Transverse colon (tissue), 4 donors: ENCODE measurements at regions not wholly inside any gene's neighbourhood (a gene's known extent, or its start where the extent isn't known, plus 50 kb on each side); places are given as distances from the start of the nearest gene placed in this dataset.

Experiments used
- DNase-seq: peaks from one replicate; pipeline ENCODE4 v3.0.0-alpha.2; 2019
- H3K27ac ChIP-seq, 4 donors: fragments of 200-600 bp; sonication (generic); 2 replicates each; pipeline ENCODE4 v1.5.1; 2016 to 2018; ENCODE audit warnings: inconsistent platforms in 4 of 4
- H3K27me3 ChIP-seq: fragments of 200-600 bp; sonication (generic); 2 replicates; pipeline ENCODE4 v1.5.1; 2017; ENCODE audit warnings: inconsistent platforms
- H3K36me3 ChIP-seq, 4 donors: fragments of 200-600 bp; sonication (generic); 2 replicates each; pipeline ENCODE4 v1.5.1; 2017 to 2019; ENCODE audit warnings: inconsistent platforms in 4 of 4
- H3K4me1 ChIP-seq, 4 donors: fragments of 200-600 bp; sonication (generic); 2 replicates each; pipeline ENCODE4 v1.5.1; 2017 to 2020; ENCODE audit warnings: inconsistent platforms in 4 of 4
- H3K4me3 ChIP-seq, 4 donors: fragments of 200-600 bp; sonication (generic); 1 replicate in 1 of 4; 2 replicates in 3 of 4; pipeline versions ENCODE4 v1.5.1 to v1.6.1; 2017 to 2019; ENCODE audit warnings: inconsistent platforms in 4 of 4
- H3K9me3 ChIP-seq, 2 donors: fragments of 200-600 bp; sonication (generic); 2 replicates each; pipeline ENCODE4 v1.5.1; 2017 to 2019; ENCODE audit warnings: inconsistent platforms in 2 of 2
- EP300 ChIP-seq: sonication (generic); formaldehyde crosslinking; IDR thresholded peaks from one replicate; pipeline ENCODE4 v1.6.1; 2017; ENCODE audit warnings: antibody characterized with exemption, low read depth
- POLR2A ChIP-seq: fragments of 450-650 bp; IDR thresholded peaks from one replicate; pipeline ENCODE4 v1.6.1; 2016; ENCODE audit warnings: antibody characterized with exemption, mild to moderate bottlenecking, moderate library complexity
- POLR2AphosphoS5 ChIP-seq, 3 donors: sonication (generic); formaldehyde crosslinking; IDR thresholded peaks; one replicate each; pipeline ENCODE4 v1.6.1; 2016; ENCODE audit warnings: antibody characterized with exemption in 3 of 3
- WGBS, 2 donors: methylation state at CpG; one replicate each; pipeline ENCODE4 v1.1.5; 2018; ENCODE audit warnings: low coverage in 1 of 2; 5-methylcytosine and 5-hydroxymethylcytosine counted together
- in situ Hi-C, 4 donors: fragments of 200-750 bp; cut with MboI; loops; one replicate each; pipeline versions ENCODE4 v1.15.0 to v1.15.1; 2017; ENCODE audit warnings: low sequenced_read_pairs in 3 of 4, low pct_ligation_motif_present in 1 of 4, low pct_unique_long_range_greater_than_20kb in 1 of 4
- intact Hi-C: fragments of 100-400 bp; cut with DNase I; formaldehyde crosslinking; loops from one replicate; pipeline ENCODE4 v1.15.1; 2023; ENCODE audit warnings: low total_unique reads
- TF ChIP-seq, protein P1 (sequence below), 5 experiments: fragments of 200-600 bp in 3 of 5; fragments of 450-650 bp in 2 of 5; sonication (generic) in 3 of 5; IDR thresholded peaks; 1 replicate in 2 of 5; 2 replicates in 3 of 5; pipeline ENCODE4 v1.5.1; 2016 to 2017; ENCODE audit warnings: antibody characterized with exemption in 5 of 5, inconsistent platforms in 3 of 5, mild to moderate bottlenecking in 2 of 5, moderate library complexity in 1 of 5

DNA sequence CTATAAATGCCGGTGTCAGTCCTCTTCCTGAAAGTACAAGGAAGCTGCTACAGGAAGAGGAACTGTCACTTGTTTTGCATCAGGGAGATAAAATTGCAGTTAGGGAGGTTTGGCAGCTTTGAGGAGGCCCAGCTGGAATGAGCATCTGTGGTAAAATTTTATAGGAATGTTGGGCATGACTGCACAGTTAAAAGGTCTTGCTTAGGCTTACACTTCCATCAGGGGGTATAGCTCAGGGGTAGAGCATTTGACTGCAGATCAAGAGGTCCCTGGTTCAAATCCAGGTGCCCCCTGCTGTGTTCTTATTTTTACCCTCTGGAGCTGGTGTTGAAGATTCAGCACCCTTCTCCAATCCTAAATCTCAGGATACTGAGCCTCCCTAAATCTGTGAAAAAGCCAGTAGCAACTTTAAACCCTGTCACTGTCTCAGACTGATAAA is 65.9 kb downstream of the ZNF467 start:
- in situ Hi-C loops (no loop called here), intact Hi-C loops (no loop called here)
- DNase-seq, result no peak
- TF ChIP-seq EP300 (no peak), POLR2A (no peak), POLR2AphosphoS5 (IDR thresholded peaks at IDR 0.05) (no peak)
- TF ChIP-seq, protein P1, sequence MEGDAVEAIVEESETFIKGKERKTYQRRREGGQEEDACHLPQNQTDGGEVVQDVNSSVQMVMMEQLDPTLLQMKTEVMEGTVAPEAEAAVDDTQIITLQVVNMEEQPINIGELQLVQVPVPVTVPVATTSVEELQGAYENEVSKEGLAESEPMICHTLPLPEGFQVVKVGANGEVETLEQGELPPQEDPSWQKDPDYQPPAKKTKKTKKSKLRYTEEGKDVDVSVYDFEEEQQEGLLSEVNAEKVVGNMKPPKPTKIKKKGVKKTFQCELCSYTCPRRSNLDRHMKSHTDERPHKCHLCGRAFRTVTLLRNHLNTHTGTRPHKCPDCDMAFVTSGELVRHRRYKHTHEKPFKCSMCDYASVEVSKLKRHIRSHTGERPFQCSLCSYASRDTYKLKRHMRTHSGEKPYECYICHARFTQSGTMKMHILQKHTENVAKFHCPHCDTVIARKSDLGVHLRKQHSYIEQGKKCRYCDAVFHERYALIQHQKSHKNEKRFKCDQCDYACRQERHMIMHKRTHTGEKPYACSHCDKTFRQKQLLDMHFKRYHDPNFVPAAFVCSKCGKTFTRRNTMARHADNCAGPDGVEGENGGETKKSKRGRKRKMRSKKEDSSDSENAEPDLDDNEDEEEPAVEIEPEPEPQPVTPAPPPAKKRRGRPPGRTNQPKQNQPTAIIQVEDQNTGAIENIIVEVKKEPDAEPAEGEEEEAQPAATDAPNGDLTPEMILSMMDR (IDR thresholded peaks at IDR 0.05), result no peak
- H3K4me1 ChIP-seq, result no peaks in the 10 kb centered on the region
- no peak overlapping the region for H3K27ac ChIP-seq
- H3K4me3 ChIP-seq, result no peak overlapping the region
- no peaks in the 10 kb centered on the region for H3K27me3 ChIP-seq
- H3K9me3 ChIP-seq, result peaks cover 22 to 23% of the 10 kb centered on the region in 2 donors
- no peaks in the 10 kb centered on the region for H3K36me3 ChIP-seq
- WGBS, 2 donors, result 0 to 24% methylated on average over 1 of the region's 1 CpG

DNA sequence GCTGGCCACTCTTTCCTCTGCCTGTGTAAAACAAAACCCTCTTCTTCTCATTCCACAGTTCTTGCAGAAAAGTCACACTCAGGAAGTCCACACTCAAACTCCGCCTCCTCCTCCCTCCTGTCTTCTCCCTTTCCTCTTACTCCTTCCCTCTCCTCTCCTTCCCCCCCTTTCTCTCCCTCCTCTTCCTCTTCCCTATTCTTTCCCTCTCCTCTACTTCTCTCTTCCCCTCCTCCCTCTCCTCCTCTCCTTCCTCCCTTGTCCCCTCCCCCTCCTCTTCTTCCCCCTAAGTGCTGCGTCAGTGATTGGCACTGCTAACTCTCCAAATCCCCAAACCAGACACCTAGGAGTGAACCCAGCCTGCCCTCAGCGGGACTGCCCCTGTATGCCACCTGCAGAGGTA is 67.0 kb downstream of the ZNF467 start:
- in situ Hi-C loops, result no loop called here
- Histone ChIP-seq H3K9me3 (peaks cover 20 to 22% of the 10 kb centered on the region in 2 donors), H3K4me1 (no peaks in the 10 kb centered on the region), H3K4me3 (no peak overlapping the region), H3K36me3 (no peaks in the 10 kb centered on the region), H3K27ac (no peak overlapping the region), H3K27me3 (no peaks in the 10 kb centered on the region)
- intact Hi-C loops, result no loop called here
- WGBS, 2 donors, result 74 to 80% methylated on average over 1 to 3 of the region's 3 CpGs
- TF ChIP-seq POLR2A (no peak), EP300 (no peak), POLR2AphosphoS5 (IDR thresholded peaks at IDR 0.05) (no peak)
- TF ChIP-seq, protein P1 (IDR thresholded peaks at IDR 0.05), result no peak
- DNase-seq, result no peak

DNA sequence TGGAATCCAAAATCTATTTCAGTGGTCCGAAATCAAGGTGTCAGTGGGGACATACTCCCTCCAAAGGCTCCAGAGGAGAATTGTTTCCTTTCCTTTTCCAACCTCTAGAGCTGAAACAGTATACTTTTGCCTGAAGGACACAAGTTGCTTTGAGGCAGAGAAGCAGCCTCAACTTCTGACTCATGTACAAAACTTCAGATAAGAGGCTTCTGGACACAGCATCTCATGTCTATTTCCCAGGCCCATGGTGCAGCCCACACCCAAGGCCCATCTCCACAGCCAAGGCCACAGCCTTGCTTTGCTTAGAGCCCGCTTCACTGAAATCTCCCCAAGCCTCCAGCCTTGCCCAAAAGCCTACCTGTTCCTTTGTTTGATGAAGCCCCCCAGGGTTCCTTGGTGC is 68.9 kb downstream of the ZNF467 start:
- H3K27ac ChIP-seq, result no peak overlapping the region
- no peaks in the 10 kb centered on the region for H3K27me3 ChIP-seq
- WGBS, 2 donors, result 64 to 74% methylated on average over 1 to 2 of the region's 2 CpGs
- H3K4me1 ChIP-seq, result no peaks in the 10 kb centered on the region
- in situ Hi-C loops, result no loop called here
- no peaks in the 10 kb centered on the region for H3K36me3 ChIP-seq
- peaks cover 4 to 6% of the 10 kb centered on the region in 2 donors for H3K9me3 ChIP-seq
- DNase-seq, result no peak
- H3K4me3 ChIP-seq, result no peak overlapping the region
- intact Hi-C loops, result no loop called here
- TF ChIP-seq EP300 (no peak), POLR2A (no peak), POLR2AphosphoS5 (IDR thresholded peaks at IDR 0.05) (no peak)
- TF ChIP-seq, protein P1 (IDR thresholded peaks at IDR 0.05), result no peak

DNA sequence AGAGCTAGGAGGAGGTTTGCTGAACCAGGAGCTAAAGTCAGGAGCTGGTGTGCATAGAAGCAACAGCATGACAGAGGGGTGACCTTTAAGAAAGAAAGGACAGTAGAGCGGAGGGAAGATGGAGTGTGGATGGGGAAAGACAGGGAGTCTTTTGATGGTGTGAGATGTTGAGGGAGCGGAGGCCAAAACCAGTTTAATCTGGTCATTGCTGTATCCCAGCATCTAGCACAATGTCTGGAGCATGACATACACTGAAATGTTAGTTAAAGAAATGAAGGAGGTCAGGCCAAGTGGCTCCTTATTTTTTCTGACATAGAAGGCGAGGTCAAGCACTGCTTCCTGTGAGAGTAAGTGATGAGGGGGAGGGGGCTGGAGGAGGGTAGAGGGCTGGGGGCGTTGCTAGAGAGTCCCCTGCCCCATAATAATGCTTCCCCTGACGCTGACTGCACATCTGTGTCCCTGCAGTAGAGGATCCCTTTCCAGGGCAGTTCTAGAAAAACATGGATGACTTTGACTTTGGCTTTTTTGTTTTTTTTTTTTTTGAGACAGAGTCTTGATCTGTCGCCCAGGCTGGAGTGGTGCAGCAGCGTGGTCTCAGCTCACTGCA is 70.2 kb downstream of the ZNF467 start:
- H3K27me3 ChIP-seq, result no peaks in the 10 kb centered on the region
- no peaks in the 10 kb centered on the region for H3K36me3 ChIP-seq
- H3K4me3 ChIP-seq, result no peak overlapping the region
- no peaks in the 10 kb centered on the region for H3K9me3 ChIP-seq
- in situ Hi-C loops, result no loop called here
- no peak overlapping the region for H3K27ac ChIP-seq
- intact Hi-C loops, result no loop called here
- TF ChIP-seq, protein P1 (IDR thresholded peaks at IDR 0.05), result no peak
- TF ChIP-seq EP300 (no peak), POLR2AphosphoS5 (IDR thresholded peaks at IDR 0.05) (no peak), POLR2A (no peak)
- H3K4me1 ChIP-seq, result no peaks in the 10 kb centered on the region
- 56 to 59% methylated on average over 5 to 7 of the region's 7 CpGs for WGBS, 2 donors
- no peak for DNase-seq
